ENCODE measurements at regions not wholly inside any gene's neighbourhood (a gene's known extent, or its start where the extent isn't known, plus 50 kb on each side); places are given as distances from the start of the nearest gene placed in this dataset.

DNA sequence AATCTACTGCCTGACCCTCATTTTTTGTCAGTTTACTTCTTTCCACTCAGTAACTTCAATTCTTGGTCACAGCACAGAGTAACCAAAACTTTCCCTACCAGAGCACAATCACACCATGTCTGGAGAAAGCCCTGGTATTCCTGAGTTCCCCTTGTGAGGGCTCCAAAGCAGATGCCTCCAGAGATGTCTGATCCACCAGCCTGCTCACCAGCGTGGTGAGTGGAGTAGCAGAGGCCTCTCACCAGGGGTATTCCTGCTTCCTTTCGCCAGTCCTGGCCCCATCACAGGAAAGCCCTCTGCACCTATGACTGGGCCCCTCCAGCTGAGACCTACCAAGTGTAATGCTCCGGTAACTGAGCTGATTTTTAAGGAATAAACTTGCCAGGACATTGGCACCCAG, 205.4 kb upstream of the HS3ST3A1 start:
- H3K27me3 ChIP-seq: no peaks in the 10 kb centered on the region
- TF ChIP-seq POLR2A (IDR thresholded peaks at IDR 0.05) (no peak), CTCF (IDR thresholded peaks at IDR 0.05) (no peak)
- H3K27ac ChIP-seq: no peak overlapping the region
- no peaks in the 10 kb centered on the region for H3K4me1 ChIP-seq
- no peaks in the 10 kb centered on the region for H3K36me3 ChIP-seq
- H3K4me3 ChIP-seq: no peak overlapping the region
- no peaks in the 10 kb centered on the region for H3K9me3 ChIP-seq
- no peak for DNase-seq

GRCh38 chr17:13812350-13812749, 210.6 kb upstream of the HS3ST3A1 start:
- H3K27me3 ChIP-seq: no peaks in the 10 kb centered on the region
- no peak for DNase-seq
- no peaks in the 10 kb centered on the region for H3K9me3 ChIP-seq
- H3K4me3 ChIP-seq: no peak overlapping the region
- no peaks in the 10 kb centered on the region for H3K36me3 ChIP-seq
- TF ChIP-seq CTCF (IDR thresholded peaks at IDR 0.05): no peak
- no peak for TF ChIP-seq POLR2A (IDR thresholded peaks at IDR 0.05)
- H3K4me1 ChIP-seq: no peaks in the 10 kb centered on the region
- no peak overlapping the region for H3K27ac ChIP-seq

GRCh38 chr17:13813347-13814240, 211.9 kb upstream of the HS3ST3A1 start:
- no peak for TF ChIP-seq CTCF (IDR thresholded peaks at IDR 0.05)
- TF ChIP-seq POLR2A (IDR thresholded peaks at IDR 0.05): no peak
- H3K27ac ChIP-seq: no peak overlapping the region
- H3K27me3 ChIP-seq: no peaks in the 10 kb centered on the region
- no peaks in the 10 kb centered on the region for H3K36me3 ChIP-seq
- H3K4me1 ChIP-seq: no peaks in the 10 kb centered on the region
- H3K4me3 ChIP-seq: no peak overlapping the region
- no peaks in the 10 kb centered on the region for H3K9me3 ChIP-seq
- no peak for DNase-seq

GRCh38 chr17:13822700-13823099, 221.0 kb upstream of the HS3ST3A1 start:
- TF ChIP-seq POLR2A (IDR thresholded peaks at IDR 0.05): no peak
- no peak for TF ChIP-seq CTCF (IDR thresholded peaks at IDR 0.05)

DNA sequence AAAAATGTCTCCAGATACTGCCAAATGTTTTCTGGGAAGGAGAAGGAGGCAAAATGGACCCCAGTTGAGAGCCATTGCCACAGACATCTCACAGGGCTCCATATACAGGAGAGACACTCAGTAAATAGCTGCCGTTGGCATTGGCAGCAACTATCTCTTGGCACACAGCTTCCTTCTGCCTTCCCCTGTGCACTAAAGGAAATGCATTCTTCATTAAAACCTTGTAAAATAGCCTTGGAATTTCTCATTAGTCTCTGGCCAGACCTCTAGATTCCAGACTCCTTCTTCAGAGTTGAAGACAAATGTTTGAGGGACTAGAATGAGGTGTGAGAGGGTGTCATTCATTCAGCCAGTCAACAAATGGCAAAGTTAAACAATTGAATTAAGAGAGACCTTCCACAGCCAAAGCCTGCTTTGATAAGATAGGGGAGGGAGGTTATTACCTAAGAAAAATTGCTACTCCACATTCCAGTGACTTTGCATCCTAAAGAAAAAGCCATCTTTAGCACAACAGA, 223.9 kb upstream of the HS3ST3A1 start:
- H3K9me3 ChIP-seq: no peaks in the 10 kb centered on the region
- H3K27me3 ChIP-seq: no peaks in the 10 kb centered on the region
- no peak overlapping the region for H3K27ac ChIP-seq
- TF ChIP-seq POLR2A (IDR thresholded peaks at IDR 0.05) (no peak), CTCF (IDR thresholded peaks at IDR 0.05) (no peak)
- H3K36me3 ChIP-seq: no peaks in the 10 kb centered on the region
- no peak for DNase-seq
- H3K4me3 ChIP-seq: no peak overlapping the region
- H3K4me1 ChIP-seq: no peaks in the 10 kb centered on the region

More at GRCh38 chr17:13822700-13823099, 221.0 kb upstream of the HS3ST3A1 start:
- Histone ChIP-seq H3K36me3 (no peaks in the 10 kb centered on the region), H3K27me3 (no peaks in the 10 kb centered on the region), H3K4me1 (no peaks in the 10 kb centered on the region), H3K4me3 (no peak overlapping the region), H3K27ac (no peak overlapping the region), H3K9me3 (no peaks in the 10 kb centered on the region)
- no peak for DNase-seq
